ENCODE measurements at regions not wholly inside any gene's neighbourhood (a gene's known extent, or its start where the extent isn't known, plus 50 kb on each side); places are given as distances from the start of the nearest gene placed in this dataset.

GRCh38 chr4:27668001-27668400, 807.4 kb downstream of the STIM2 start:
- H3K4me1 ChIP-seq (ENCODE audit: insufficient read depth, low read length): no peaks in the 10 kb centered on the region
- no peaks in the 10 kb centered on the region for H3K79me2 ChIP-seq (ENCODE audit: insufficient read depth, low read length)
- H3K9me3 ChIP-seq (ENCODE audit: low read depth, low read length): no peaks in the 10 kb centered on the region
- no peaks in the 10 kb centered on the region for H3K36me3 ChIP-seq (ENCODE audit: insufficient read depth, low read length)
- no peaks in the 10 kb centered on the region for H4K20me1 ChIP-seq (ENCODE audit: insufficient read depth, low read length)
- DNase-seq (ENCODE audit: insufficient read length, low spot score, missing footprints): no peak
- no peak overlapping the region for H3K27ac ChIP-seq (ENCODE audit: low read depth, low read length)
- H2AFZ ChIP-seq (ENCODE audit: low read length): no peak overlapping the region
- H3K4me2 ChIP-seq (ENCODE audit: insufficient read depth, low read length): no peak overlapping the region
- H3K4me3 ChIP-seq (ENCODE audit: insufficient read depth, low read length): no peak overlapping the region
- H3K27me3 ChIP-seq (ENCODE audit: insufficient read depth, low read length): no peaks in the 10 kb centered on the region
- no peak for TF ChIP-seq CTCF (IDR thresholded peaks at IDR 0.05; ENCODE audit: extremely low read depth, low read depth, low read length)

GRCh38 chr4:27678027-27678426, 817.4 kb downstream of the STIM2 start:
- Histone ChIP-seq H3K4me1 (ENCODE audit: insufficient read depth, low read length) (no peaks in the 10 kb centered on the region), H3K4me2 (ENCODE audit: insufficient read depth, low read length) (no peak overlapping the region), H3K27ac (ENCODE audit: low read depth, low read length) (no peak overlapping the region), H3K4me3 (ENCODE audit: insufficient read depth, low read length) (no peak overlapping the region), H3K27me3 (ENCODE audit: insufficient read depth, low read length) (no peaks in the 10 kb centered on the region), H4K20me1 (ENCODE audit: insufficient read depth, low read length) (no peaks in the 10 kb centered on the region), H3K36me3 (ENCODE audit: insufficient read depth, low read length) (no peaks in the 10 kb centered on the region), H3K9me3 (ENCODE audit: low read depth, low read length) (peaks cover 2% of the 10 kb centered on the region), H2AFZ (ENCODE audit: low read length) (no peak overlapping the region), H3K79me2 (ENCODE audit: insufficient read depth, low read length) (no peaks in the 10 kb centered on the region)
- no peak for DNase-seq (ENCODE audit: insufficient read length, low spot score, missing footprints)
- no peak for TF ChIP-seq CTCF (IDR thresholded peaks at IDR 0.05; ENCODE audit: extremely low read depth, low read depth, low read length)

DNA sequence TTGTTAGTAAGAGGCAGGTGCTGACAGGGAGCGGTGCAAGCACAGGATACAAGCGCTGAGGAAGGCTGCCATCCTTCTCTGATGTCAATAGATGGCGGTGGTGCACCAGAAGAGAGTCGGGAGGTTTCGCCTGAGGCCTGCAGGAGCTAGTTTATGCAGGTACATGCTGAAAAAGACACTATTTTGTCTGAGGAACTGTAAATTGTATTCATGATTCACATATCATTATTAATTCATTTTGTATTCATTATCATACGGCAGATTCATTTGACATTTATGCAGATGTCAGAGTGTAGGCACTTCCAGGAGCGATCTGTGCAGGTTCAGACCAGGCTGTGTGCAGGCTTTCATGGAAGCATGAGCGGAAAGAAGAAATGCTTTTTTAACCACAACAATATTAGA, 824.0 kb downstream of the STIM2 start:
- H2AFZ ChIP-seq (ENCODE audit: low read length): no peak overlapping the region

DNA sequence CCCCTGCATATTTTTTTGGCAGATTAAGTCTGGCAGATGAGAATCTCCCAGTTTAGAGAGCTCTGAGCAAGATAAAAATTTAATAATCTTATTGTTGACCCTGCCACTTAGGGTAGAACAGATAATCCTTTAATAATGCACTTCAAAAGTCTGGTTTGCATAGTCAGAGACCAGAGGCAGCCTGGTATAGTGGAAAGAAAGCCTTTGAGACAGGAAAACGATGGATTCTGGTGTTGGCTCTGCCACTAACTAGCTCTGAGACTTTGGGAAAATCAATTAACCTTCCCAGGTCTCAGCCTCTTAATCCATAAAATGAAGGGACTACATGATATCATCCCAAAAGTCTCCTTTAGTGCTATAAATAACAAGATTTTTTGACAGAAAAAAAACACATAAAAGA, 824.5 kb downstream of the STIM2 start:
- H3K36me3 ChIP-seq (ENCODE audit: insufficient read depth, low read length): no peaks in the 10 kb centered on the region
- no peaks in the 10 kb centered on the region for H3K4me1 ChIP-seq (ENCODE audit: insufficient read depth, low read length)
- no peaks in the 10 kb centered on the region for H4K20me1 ChIP-seq (ENCODE audit: insufficient read depth, low read length)
- no peaks in the 10 kb centered on the region for H3K27me3 ChIP-seq (ENCODE audit: insufficient read depth, low read length)
- no peak overlapping the region for H3K4me3 ChIP-seq (ENCODE audit: insufficient read depth, low read length)
- no peaks in the 10 kb centered on the region for H3K9me3 ChIP-seq (ENCODE audit: low read depth, low read length)
- no peak overlapping the region for H3K27ac ChIP-seq (ENCODE audit: low read depth, low read length)
- no peaks in the 10 kb centered on the region for H3K79me2 ChIP-seq (ENCODE audit: insufficient read depth, low read length)
- H2AFZ ChIP-seq (ENCODE audit: low read length): no peak overlapping the region
- no peak for TF ChIP-seq CTCF (IDR thresholded peaks at IDR 0.05; ENCODE audit: extremely low read depth, low read depth, low read length)
- no peak for DNase-seq (ENCODE audit: insufficient read length, low spot score, missing footprints)
- no peak overlapping the region for H3K4me2 ChIP-seq (ENCODE audit: insufficient read depth, low read length)

More for the DNA sequence above, 824.0 kb downstream of the STIM2 start:
- Histone ChIP-seq H3K79me2 (ENCODE audit: insufficient read depth, low read length) (no peaks in the 10 kb centered on the region), H3K4me2 (ENCODE audit: insufficient read depth, low read length) (no peak overlapping the region), H3K27ac (ENCODE audit: low read depth, low read length) (no peak overlapping the region), H3K27me3 (ENCODE audit: insufficient read depth, low read length) (no peaks in the 10 kb centered on the region), H3K36me3 (ENCODE audit: insufficient read depth, low read length) (no peaks in the 10 kb centered on the region), H4K20me1 (ENCODE audit: insufficient read depth, low read length) (no peaks in the 10 kb centered on the region), H3K4me3 (ENCODE audit: insufficient read depth, low read length) (no peak overlapping the region), H3K9me3 (ENCODE audit: low read depth, low read length) (no peaks in the 10 kb centered on the region), H3K4me1 (ENCODE audit: insufficient read depth, low read length) (no peaks in the 10 kb centered on the region)
- no peak for DNase-seq (ENCODE audit: insufficient read length, low spot score, missing footprints)
- peak; percentile 28 for TF ChIP-seq CTCF (IDR thresholded peaks at IDR 0.05; ENCODE audit: extremely low read depth, low read depth, low read length)
